Upper lobe of right lung (tissue), 1 donor: ENCODE measurements at regions not wholly inside any gene's neighbourhood (a gene's known extent, or its start where the extent isn't known, plus 50 kb on each side); places are given as distances from the start of the nearest gene placed in this dataset.

Experiments
- ATAC-seq: fragments of 200-7000 bp; cut with Tn5 transposase; one replicate; pipeline ENCODE4 v1.9.1; 2020; ENCODE audit warnings: mild to moderate bottlenecking, moderate library complexity
- DNase-seq: peaks from one replicate; pipeline ENCODE4 v3.0.0-alpha.2; 2020
- H3K27ac ChIP-seq: fragments of 200-600 bp; one replicate; pipeline ENCODE4 v1.8.0; 2022
- H3K27me3 ChIP-seq: fragments of 200-600 bp; one replicate; pipeline ENCODE4 v1.8.0; 2022; ENCODE audit warnings: mild to moderate bottlenecking
- H3K36me3 ChIP-seq: fragments of 200-600 bp; one replicate; pipeline ENCODE4 v1.8.0; 2022
- H3K4me1 ChIP-seq: fragments of 200-600 bp; one replicate; pipeline ENCODE4 v1.8.0; 2022
- H3K4me3 ChIP-seq: fragments of 200-600 bp; one replicate; pipeline ENCODE4 v1.8.0; 2022; ENCODE audit warnings: mild to moderate bottlenecking
- H3K9me3 ChIP-seq: fragments of 200-600 bp; one replicate; pipeline ENCODE4 v1.8.0; 2022
- intact Hi-C: fragments of 100-400 bp; cut with DNase I; formaldehyde crosslinking; loops from one replicate; pipeline ENCODE4 v1.11.0; 2022
- TF ChIP-seq, protein P1 (sequence below): fragments of 200-600 bp; IDR thresholded peaks from one replicate; pipeline ENCODE4 v1.8.0; 2022; ENCODE audit warnings: antibody characterized with exemption
- donor health status: DM: no; HTN: yes; CAD: no; lungs with severe emphysema.

DNA sequence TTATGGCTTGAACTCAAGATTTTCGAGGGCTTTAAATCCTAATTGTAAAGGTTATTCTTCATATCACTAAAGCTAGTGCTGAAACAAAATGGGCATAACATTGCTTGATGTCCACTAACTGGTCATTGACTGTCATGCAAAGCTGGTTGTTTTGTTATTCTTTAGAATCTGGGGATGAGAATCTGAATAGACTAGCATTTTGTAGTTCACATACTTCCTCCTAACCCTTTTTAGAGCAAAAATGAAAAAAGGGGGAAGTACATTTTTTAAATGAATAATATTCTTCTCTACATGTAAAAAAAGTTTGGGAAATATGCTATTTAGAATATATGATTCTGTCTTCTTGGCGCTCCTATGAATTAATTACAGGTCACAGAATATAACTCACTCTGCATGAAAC lies 72.2 kb upstream of the HMCN1 start:
- ATAC-seq (no peak), DNase-seq (no peak)
- no peak overlapping the region for H3K27ac ChIP-seq
- TF ChIP-seq, protein P1, sequence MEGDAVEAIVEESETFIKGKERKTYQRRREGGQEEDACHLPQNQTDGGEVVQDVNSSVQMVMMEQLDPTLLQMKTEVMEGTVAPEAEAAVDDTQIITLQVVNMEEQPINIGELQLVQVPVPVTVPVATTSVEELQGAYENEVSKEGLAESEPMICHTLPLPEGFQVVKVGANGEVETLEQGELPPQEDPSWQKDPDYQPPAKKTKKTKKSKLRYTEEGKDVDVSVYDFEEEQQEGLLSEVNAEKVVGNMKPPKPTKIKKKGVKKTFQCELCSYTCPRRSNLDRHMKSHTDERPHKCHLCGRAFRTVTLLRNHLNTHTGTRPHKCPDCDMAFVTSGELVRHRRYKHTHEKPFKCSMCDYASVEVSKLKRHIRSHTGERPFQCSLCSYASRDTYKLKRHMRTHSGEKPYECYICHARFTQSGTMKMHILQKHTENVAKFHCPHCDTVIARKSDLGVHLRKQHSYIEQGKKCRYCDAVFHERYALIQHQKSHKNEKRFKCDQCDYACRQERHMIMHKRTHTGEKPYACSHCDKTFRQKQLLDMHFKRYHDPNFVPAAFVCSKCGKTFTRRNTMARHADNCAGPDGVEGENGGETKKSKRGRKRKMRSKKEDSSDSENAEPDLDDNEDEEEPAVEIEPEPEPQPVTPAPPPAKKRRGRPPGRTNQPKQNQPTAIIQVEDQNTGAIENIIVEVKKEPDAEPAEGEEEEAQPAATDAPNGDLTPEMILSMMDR = no peak
- H3K9me3 ChIP-seq = no peaks in the 10 kb centered on the region
- no peak overlapping the region for H3K4me3 ChIP-seq
- no peaks in the 10 kb centered on the region for H3K27me3 ChIP-seq
- H3K4me1 ChIP-seq = no peaks in the 10 kb centered on the region
- no peaks in the 10 kb centered on the region for H3K36me3 ChIP-seq
- intact Hi-C loops = no loop called here

DNA sequence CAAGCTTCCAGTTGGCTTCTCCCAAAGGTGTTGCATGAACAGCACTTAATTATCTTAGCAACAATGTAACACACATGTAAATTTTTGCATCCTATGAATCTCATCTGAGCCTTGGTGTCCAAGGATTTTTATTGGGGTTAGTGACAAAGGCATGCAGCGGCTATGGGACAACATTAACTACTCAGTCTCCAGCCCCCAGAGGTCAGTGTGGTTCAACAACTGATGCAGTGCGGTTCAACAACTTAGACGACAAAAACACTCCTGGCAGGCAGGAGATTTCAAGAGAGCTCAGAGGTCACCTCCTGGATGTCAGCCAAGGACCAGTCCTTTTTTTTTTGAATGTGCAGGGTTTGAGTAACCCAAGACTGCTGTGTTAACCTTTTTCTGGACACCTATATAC lies 77.5 kb upstream of the HMCN1 start:
- DNase-seq = no peak
- no peak overlapping the region for H3K4me3 ChIP-seq
- no peak for ATAC-seq
- H3K4me1 ChIP-seq = no peaks in the 10 kb centered on the region
- H3K27me3 ChIP-seq = no peaks in the 10 kb centered on the region
- no peaks in the 10 kb centered on the region for H3K36me3 ChIP-seq
- no peaks in the 10 kb centered on the region for H3K9me3 ChIP-seq
- intact Hi-C loops = no loop called here
- no peak overlapping the region for H3K27ac ChIP-seq
- TF ChIP-seq, protein P1 = no peak

DNA sequence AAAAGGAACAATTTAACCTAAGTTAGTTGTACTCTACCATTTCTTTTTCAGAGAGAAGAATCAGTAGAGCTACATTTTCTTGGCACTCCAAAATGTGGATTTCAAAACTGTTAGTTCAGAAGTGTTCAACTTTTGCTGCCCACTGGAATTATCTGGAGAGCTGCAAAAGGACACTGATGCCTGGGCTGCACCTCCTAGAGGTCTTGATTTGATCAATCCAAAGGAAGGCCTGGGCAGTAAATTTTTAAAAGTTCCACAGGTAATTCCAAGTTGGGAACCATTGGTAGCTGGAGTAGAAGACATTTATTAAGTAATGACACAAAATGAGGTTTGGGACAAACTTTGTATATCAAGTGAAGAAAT lies 79.3 kb upstream of the HMCN1 start:
- Histone ChIP-seq H3K4me1 (no peaks in the 10 kb centered on the region), H3K4me3 (no peak overlapping the region), H3K27me3 (no peaks in the 10 kb centered on the region), H3K36me3 (no peaks in the 10 kb centered on the region), H3K27ac (no peak overlapping the region), H3K9me3 (no peaks in the 10 kb centered on the region)
- TF ChIP-seq, protein P1 = no peak
- ATAC-seq (no peak), DNase-seq (no peak)
- intact Hi-C loops = no loop called here

DNA sequence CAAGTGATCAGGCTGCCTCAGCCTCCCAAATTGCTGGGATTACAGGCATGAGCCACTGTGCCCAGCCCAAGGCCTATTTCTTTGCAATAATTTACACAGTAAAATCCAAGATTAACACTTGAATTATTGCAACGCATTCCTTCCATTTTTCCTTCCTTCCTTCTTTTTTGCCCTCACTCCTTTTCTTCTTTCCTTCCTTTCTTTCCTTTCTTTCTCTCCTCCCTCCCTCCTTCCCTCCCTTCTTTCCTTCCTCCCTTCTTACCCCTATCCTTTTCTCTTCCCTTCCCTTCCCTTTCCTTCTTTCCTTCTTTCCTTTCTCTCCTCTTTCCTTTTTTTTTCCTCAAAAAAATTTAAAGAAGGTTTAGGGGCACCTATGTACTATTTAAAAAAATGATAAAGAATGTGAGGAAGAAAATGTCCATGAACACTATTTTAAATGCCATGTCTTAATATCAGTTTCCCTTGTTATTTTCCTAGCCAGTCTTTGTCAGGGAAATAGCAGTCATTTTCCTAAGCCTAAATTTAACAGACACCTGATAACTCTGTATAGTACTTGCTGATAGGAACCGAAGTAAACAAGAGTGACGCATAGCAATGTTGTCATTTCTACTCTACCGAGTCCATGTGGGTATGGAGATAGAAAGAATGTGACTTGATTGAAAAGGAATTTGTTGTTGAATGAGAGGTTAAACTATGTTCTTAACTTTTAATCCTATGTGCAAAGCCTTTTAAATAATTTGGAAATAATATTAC lies 79.8 kb upstream of the HMCN1 start:
- no peak for ATAC-seq

DNA sequence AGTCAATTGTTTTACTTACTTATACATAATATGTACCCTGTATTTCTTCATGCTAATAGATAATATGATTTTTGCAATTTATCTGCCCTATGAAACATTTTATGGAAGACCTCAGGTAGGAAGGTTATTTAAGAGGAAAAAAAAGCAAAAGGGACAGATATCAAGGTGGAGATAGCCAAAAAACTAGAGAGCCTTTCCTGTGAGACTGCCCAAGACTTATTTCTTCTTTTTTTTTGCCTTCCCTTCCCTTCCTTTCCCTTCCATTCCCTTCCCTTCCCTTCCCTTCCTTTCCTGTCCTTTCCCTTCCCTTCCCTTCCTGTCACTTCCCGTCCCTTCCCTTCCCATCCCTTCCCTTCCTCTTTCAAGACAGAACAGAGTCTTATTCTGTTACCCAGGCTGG lies 80.6 kb upstream of the HMCN1 start:
- Histone ChIP-seq H3K4me1 (no peaks in the 10 kb centered on the region), H3K27me3 (no peaks in the 10 kb centered on the region), H3K9me3 (no peaks in the 10 kb centered on the region), H3K36me3 (no peaks in the 10 kb centered on the region), H3K4me3 (no peak overlapping the region), H3K27ac (no peak overlapping the region)
- intact Hi-C loops = no loop called here
- ATAC-seq (no peak), DNase-seq (no peak)
- TF ChIP-seq, protein P1 = no peak

More for the DNA sequence above, 79.8 kb upstream of the HMCN1 start:
- no peak overlapping the region for H3K27ac ChIP-seq
- DNase-seq = no peak
- no peaks in the 10 kb centered on the region for H3K36me3 ChIP-seq
- H3K4me3 ChIP-seq = no peak overlapping the region
- H3K27me3 ChIP-seq = no peaks in the 10 kb centered on the region
- no peaks in the 10 kb centered on the region for H3K9me3 ChIP-seq
- TF ChIP-seq, protein P1 = no peak
- no peaks in the 10 kb centered on the region for H3K4me1 ChIP-seq
- intact Hi-C loops = no loop called here

DNA sequence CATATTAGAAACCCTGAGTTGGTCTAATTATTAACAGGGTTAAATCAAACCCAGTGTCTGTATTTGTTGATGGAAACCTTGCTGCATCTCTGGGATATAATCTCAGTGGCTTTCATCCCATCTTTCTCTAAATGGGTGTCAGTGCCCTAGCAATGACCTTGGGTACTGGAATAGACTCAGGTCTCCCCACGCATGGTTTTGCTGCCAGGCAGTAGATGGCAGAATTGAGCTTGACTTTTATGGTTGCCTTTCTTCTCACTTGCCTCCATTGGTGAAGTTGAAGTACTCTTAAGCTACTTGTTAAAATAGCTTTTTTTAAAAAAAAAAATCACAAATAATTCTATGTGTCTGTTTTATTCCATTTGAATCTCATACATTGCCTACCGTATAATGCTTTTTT lies 81.8 kb upstream of the HMCN1 start:
- Histone ChIP-seq H3K27ac (no peak overlapping the region), H3K9me3 (no peaks in the 10 kb centered on the region), H3K4me1 (no peaks in the 10 kb centered on the region), H3K36me3 (no peaks in the 10 kb centered on the region), H3K4me3 (no peak overlapping the region), H3K27me3 (no peaks in the 10 kb centered on the region)
- ATAC-seq (no peak), DNase-seq (no peak)
- intact Hi-C loops = no loop called here
- TF ChIP-seq, protein P1 = peak; percentile 24
